ENCODE measurements at regions not wholly inside any gene's neighbourhood (a gene's known extent, or its start where the extent isn't known, plus 50 kb on each side); places are given as distances from the start of the nearest gene placed in this dataset.

- TF ChIP-seq, protein P1, sequence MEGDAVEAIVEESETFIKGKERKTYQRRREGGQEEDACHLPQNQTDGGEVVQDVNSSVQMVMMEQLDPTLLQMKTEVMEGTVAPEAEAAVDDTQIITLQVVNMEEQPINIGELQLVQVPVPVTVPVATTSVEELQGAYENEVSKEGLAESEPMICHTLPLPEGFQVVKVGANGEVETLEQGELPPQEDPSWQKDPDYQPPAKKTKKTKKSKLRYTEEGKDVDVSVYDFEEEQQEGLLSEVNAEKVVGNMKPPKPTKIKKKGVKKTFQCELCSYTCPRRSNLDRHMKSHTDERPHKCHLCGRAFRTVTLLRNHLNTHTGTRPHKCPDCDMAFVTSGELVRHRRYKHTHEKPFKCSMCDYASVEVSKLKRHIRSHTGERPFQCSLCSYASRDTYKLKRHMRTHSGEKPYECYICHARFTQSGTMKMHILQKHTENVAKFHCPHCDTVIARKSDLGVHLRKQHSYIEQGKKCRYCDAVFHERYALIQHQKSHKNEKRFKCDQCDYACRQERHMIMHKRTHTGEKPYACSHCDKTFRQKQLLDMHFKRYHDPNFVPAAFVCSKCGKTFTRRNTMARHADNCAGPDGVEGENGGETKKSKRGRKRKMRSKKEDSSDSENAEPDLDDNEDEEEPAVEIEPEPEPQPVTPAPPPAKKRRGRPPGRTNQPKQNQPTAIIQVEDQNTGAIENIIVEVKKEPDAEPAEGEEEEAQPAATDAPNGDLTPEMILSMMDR (IDR thresholded peaks at IDR 0.05; ENCODE audit: low read depth, low read length): no peak
Measured at GRCh38 chr11:13062115-13062514, 53.0 kb downstream of the RASSF10 start.

GRCh38 chr11:13064593-13064992 is 55.5 kb downstream of the RASSF10 start:
- TF ChIP-seq, protein P1 (IDR thresholded peaks at IDR 0.05; ENCODE audit: low read depth, low read length): no peak
- H3K4me3 ChIP-seq (ENCODE audit: low read depth, low read length): no peak overlapping the region

More at GRCh38 chr11:13062115-13062514, 53.0 kb downstream of the RASSF10 start:
- H3K4me3 ChIP-seq (ENCODE audit: low read depth, low read length): no peak overlapping the region

- H3K4me3 ChIP-seq (ENCODE audit: low read depth, low read length): no peak overlapping the region
- TF ChIP-seq, protein P1 (IDR thresholded peaks at IDR 0.05; ENCODE audit: low read depth, low read length): no peak
Measured at GRCh38 chr11:13065200-13065787, 56.2 kb downstream of the RASSF10 start.

- no peak overlapping the region for H3K4me3 ChIP-seq (ENCODE audit: low read depth, low read length)
- TF ChIP-seq, protein P1 (IDR thresholded peaks at IDR 0.05; ENCODE audit: low read depth, low read length): no peak
Measured at GRCh38 chr11:13068211-13068610, 59.1 kb downstream of the RASSF10 start.

DNA sequence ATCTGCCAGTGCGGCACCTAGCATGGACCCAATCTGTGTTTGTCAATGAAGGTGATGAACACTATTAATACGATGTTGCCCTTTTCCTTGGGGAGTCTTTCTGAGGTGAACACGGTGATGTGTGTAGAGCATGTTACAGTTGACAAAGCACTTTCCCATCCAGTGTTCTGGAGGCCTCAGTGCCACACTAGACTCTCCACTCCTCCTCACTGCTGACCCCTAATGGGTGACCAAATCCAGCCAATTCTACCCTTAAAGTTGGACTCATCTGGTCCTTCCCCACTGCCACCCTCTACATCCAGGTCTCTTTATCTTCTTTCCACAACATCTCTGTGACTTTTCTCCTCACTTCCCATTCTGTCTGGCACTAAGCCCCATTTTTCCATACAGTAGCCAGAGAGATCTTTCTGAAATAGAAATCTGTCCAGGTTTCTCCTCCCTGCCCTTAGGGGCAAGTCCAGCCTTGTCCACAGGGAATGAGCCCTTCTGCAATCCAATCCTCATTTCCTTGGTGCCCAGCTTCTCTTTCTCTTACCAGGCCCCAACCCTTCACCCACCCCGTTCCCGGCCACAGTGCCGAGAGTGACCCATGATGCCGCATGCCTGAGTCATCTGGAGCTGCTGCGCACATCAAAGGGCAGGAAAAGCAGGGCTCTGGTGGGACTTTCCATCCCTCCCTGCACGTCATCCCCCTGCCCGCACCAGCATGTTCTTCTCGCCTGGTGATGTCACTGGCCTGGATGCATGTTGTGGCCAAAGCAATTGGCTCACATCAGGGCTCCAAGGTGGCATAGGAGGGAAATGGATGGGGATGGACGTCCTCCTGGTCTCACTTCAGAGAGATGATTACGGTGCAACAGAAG is 64.2 kb downstream of the RASSF10 start:
- H3K4me3 ChIP-seq (ENCODE audit: low read depth, low read length): no peak overlapping the region
- TF ChIP-seq, protein P1 (IDR thresholded peaks at IDR 0.05; ENCODE audit: low read depth, low read length): no peak

DNA sequence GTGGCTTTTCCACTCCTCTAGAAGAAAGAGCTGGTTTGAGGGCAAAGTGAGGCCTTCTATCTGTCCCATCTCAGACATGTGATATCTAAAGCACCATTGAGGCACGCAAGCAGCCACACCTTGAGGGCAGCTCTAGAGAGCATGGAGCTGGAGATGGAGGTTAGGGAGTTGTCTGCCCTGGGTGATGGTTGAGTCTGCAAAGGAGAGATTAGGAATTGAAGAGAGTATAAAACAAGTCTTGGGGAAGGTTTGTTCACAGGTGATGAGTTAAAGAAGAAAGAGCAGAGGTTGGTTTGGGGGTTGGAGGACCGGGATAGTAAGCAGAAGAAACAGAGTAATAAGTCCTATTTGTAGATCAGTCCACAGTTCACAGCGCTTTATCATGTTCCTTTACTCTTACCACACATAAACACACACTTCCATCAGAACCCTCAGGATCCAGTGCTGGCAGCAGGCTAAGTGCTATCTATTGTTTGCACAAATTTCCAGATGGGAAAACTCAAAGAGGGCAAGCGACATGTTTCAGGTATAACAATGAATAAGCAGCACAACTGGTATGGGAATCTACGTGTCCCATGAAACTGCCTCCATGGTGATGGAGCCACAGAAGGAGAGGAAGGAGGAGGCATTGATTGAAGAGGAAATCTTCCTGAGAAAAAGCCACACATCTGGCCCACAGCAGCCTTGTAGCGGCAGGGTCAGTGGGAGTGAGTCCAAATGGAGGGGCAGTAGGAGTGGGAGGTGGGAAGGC is 65.8 kb downstream of the RASSF10 start:
- H3K4me3 ChIP-seq (ENCODE audit: low read depth, low read length): no peak overlapping the region
- TF ChIP-seq, protein P1 (IDR thresholded peaks at IDR 0.05; ENCODE audit: low read depth, low read length): no peak

All from WI38 (cell line).